ENCODE measurements at regions not wholly inside any gene's neighbourhood (a gene's known extent, or its start where the extent isn't known, plus 50 kb on each side); places are given as distances from the start of the nearest gene placed in this dataset.

GRCh38 chr18:45525301-45525700 is 90.0 kb upstream of the SLC14A2 start:
- no peak for FAIRE-seq
- DNase-seq (ENCODE audit: insufficient read length, low spot score), result no peak

GRCh38 chr18:45526114-45526841 is 89.0 kb upstream of the SLC14A2 start:
- no peak for TF ChIP-seq CTCF (IDR thresholded peaks at IDR 0.05; ENCODE audit: insufficient read depth, missing control alignments)
- DNase-seq (ENCODE audit: insufficient read length, low spot score), result no peak
- no peak for FAIRE-seq

More at GRCh38 chr18:45525301-45525700, 90.0 kb upstream of the SLC14A2 start:
- no peak for TF ChIP-seq CTCF (IDR thresholded peaks at IDR 0.05; ENCODE audit: insufficient read depth, missing control alignments)

GRCh38 chr18:45527891-45528290 is 87.4 kb upstream of the SLC14A2 start:
- TF ChIP-seq CTCF (IDR thresholded peaks at IDR 0.05; ENCODE audit: insufficient read depth, missing control alignments), result no peak

GRCh38 chr18:45528712-45529336 is 86.5 kb upstream of the SLC14A2 start:
- no peak for FAIRE-seq
- TF ChIP-seq CTCF (IDR thresholded peaks at IDR 0.05; ENCODE audit: insufficient read depth, missing control alignments), result no peak
- DNase-seq (ENCODE audit: insufficient read length, low spot score), result no peak

More at GRCh38 chr18:45527891-45528290, 87.4 kb upstream of the SLC14A2 start:
- FAIRE-seq (no peak), DNase-seq (ENCODE audit: insufficient read length, low spot score) (no peak)

GRCh38 chr18:45538444-45538843 is 76.8 kb upstream of the SLC14A2 start:
- TF ChIP-seq CTCF (IDR thresholded peaks at IDR 0.05; ENCODE audit: insufficient read depth, missing control alignments), result no peak
- DNase-seq (ENCODE audit: insufficient read length, low spot score) (no peak), FAIRE-seq (no peak)

GRCh38 chr18:45539491-45539891 is 75.8 kb upstream of the SLC14A2 start:
- no peak for DNase-seq (ENCODE audit: insufficient read length, low spot score)
- no peak for TF ChIP-seq CTCF (IDR thresholded peaks at IDR 0.05; ENCODE audit: insufficient read depth, missing control alignments)
- no peak for FAIRE-seq

GRCh38 chr18:45540125-45540524 is 75.2 kb upstream of the SLC14A2 start:
- DNase-seq (ENCODE audit: insufficient read length, low spot score), result no peak
- no peak for TF ChIP-seq CTCF (IDR thresholded peaks at IDR 0.05; ENCODE audit: insufficient read depth, missing control alignments)
- no peak for FAIRE-seq
